ENCODE measurements at regions not wholly inside any gene's neighbourhood (a gene's known extent, or its start where the extent isn't known, plus 50 kb on each side); places are given as distances from the start of the nearest gene placed in this dataset.

- TF ChIP-seq ZBTB33 (IDR thresholded peaks at IDR 0.05; ENCODE audit: extremely low read depth, insufficient replicate concordance, low read length) (no peak), JUND (IDR thresholded peaks at IDR 0.05) (no peak), EZH2 (IDR thresholded peaks at IDR 0.05) (no peak), ELF1 (IDR thresholded peaks at IDR 0.05; ENCODE audit: borderline replicate concordance, low read depth) (no peak), CTCF (IDR thresholded peaks at IDR 0.05 in 2 of 3, conservative IDR thresholded peaks at IDR 0.05 in 1 of 3; ENCODE audit: borderline replicate concordance in 1 of 3, insufficient read depth in 1 of 3, low read depth in 2 of 3, low read length in 2 of 3) (no peak), RAD21 (IDR thresholded peaks at IDR 0.05; ENCODE audit: low read depth) (no peak)
Observed at GRCh38 chr10:36256166-36256565, 614.1 kb upstream of the FZD8 start (continued).

DNA sequence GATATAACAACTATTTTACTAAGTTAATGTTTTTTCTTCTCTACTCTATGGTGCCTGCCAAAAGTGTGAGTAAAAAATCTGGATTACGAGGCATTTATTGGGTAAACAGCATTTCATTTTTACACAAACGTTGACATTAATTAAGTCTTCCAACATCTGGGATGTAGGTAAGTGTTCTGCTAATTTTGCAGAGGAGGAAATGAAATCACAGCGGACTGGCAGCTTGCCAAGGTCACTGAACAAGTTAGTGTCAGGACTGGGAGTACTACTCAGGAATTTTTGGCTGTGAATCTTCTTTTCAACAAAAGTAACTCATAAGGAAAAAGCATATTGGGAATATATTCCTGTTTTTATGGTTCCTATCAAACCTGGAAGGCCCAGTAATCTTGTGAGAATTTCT, 612.1 kb upstream of the FZD8 start:
- ATAC-seq (no peak), DNase-seq (ENCODE audit: low read depth, low spot score) (no peak)
- Histone ChIP-seq H3K27ac (ENCODE audit: low read depth, low read length) (no peak overlapping the region), H4K20me1 (ENCODE audit: insufficient read depth) (no peaks in the 10 kb centered on the region), H3K4me1 (ENCODE audit: control insufficient read depth in 1 of 2, insufficient read depth in 2 of 2, low read length in 2 of 2) (no peaks in the 10 kb centered on the region), H3K9ac (ENCODE audit: low read length) (no peak overlapping the region), H3K9me3 (ENCODE audit: control insufficient read depth in 1 of 2, insufficient read depth in 1 of 2, low read depth in 1 of 2, low read length in 2 of 2) (peaks cover 17% of the 10 kb centered on the region in 2 experiments; a peak in 2 of 4 replicates), H3K27me3 (ENCODE audit: insufficient read depth, low read length) (no peaks in the 10 kb centered on the region; the same call in 1 of the 2 replicates), H2AFZ (ENCODE audit: low read depth, low read length, poor library complexity, severe bottlenecking) (no peak overlapping the region), H3K36me3 (ENCODE audit: control insufficient read depth in 1 of 2, insufficient read depth in 2 of 2, low read length in 2 of 2) (no peaks in the 10 kb centered on the region), H3K79me2 (ENCODE audit: insufficient read depth, low read length) (no peaks in the 10 kb centered on the region), H3K9me2 (ENCODE audit: insufficient read depth) (no peaks in the 10 kb centered on the region), H3K4me2 (ENCODE audit: low read length) (no peak overlapping the region), H3K4me3 (replicated peaks in 1 of 2; ENCODE audit: low read depth in 1 of 2, low read length in 2 of 2) (no peak overlapping the region)
- BruUV-seq (replicated peaks), result no TSS peak
- ChIA-PET RAD21 (ENCODE audit: low non-redundant PET in 1 of 2, low total read pairs in 2 of 2, uncharacterized antibody in 2 of 2, unreplicated experiment in 2 of 2) (no interaction called here), POLR2A (no interaction called here), CTCF (no interaction called here)
- intact Hi-C loops (cut with micrococcal nuclease), result no loop called here
- no peak for TF ChIP-seq FOSL1 (IDR thresholded peaks at IDR 0.05; ENCODE audit: low read depth)
- TF ChIP-seq CTCF (IDR thresholded peaks at IDR 0.05 in 2 of 3, conservative IDR thresholded peaks at IDR 0.05 in 1 of 3; ENCODE audit: borderline replicate concordance in 1 of 3, insufficient read depth in 1 of 3, low read depth in 2 of 3, low read length in 2 of 3), result no peak
- TF ChIP-seq CEBPB (IDR thresholded peaks at IDR 0.05; ENCODE audit: low read depth), result no peak
- no peak for TF ChIP-seq RAD21 (IDR thresholded peaks at IDR 0.05; ENCODE audit: low read depth)
- TF ChIP-seq, protein P1, sequence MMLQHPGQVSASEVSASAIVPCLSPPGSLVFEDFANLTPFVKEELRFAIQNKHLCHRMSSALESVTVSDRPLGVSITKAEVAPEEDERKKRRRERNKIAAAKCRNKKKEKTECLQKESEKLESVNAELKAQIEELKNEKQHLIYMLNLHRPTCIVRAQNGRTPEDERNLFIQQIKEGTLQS (IDR thresholded peaks at IDR 0.05), result no peak
- no peak for TF ChIP-seq YY1 (IDR thresholded peaks at IDR 0.05; ENCODE audit: extremely low read depth, insufficient replicate concordance, low read depth, low read length)
- TF ChIP-seq SP1 (IDR thresholded peaks at IDR 0.05; ENCODE audit: low read depth), result no peak
- no peak for TF ChIP-seq TCF7L2 (IDR thresholded peaks at IDR 0.05; ENCODE audit: borderline replicate concordance, extremely low read depth, insufficient read depth, insufficient read length)
